K562 (cell line): ENCODE measurements at regions not wholly inside any gene's neighbourhood (a gene's known extent, or its start where the extent isn't known, plus 50 kb on each side); places are given as distances from the start of the nearest gene placed in this dataset.

ENCODE experiments used
- ARID1B ChIP-seq: fragments of 450-650 bp; IDR thresholded peaks from 2 replicates; pipeline ENCODE4 v1.6.1; 2016; ENCODE audit warnings: antibody characterized with exemption, mild to moderate bottlenecking, inconsistent platforms
- ATF1 ChIP-seq, 2 experiments: fragments of 450-650 bp in 1 of 2; IDR thresholded peaks; 2 replicates each; pipeline ENCODE4 v1.6.1; 2016; ENCODE audit warnings: missing compliant biosample characterization in 1 of 2, missing genetic modification characterization in 1 of 2
- CBFA2T3 ChIP-seq: fragments of 450-650 bp; IDR thresholded peaks from 2 replicates; pipeline ENCODE4 v1.6.1; 2017
- DACH1 ChIP-seq: fragments of 450-650 bp; IDR thresholded peaks from 2 replicates; pipeline ENCODE4 v1.6.1; 2018; ENCODE audit not compliant: partially characterized antibody
- DDX20 ChIP-seq: fragments of 450-650 bp; IDR thresholded peaks from 2 replicates; pipeline ENCODE4 v1.6.1; 2016; ENCODE audit warnings: missing genetic modification characterization, low read depth, mild to moderate bottlenecking, missing compliant biosample characterization, moderate library complexity
- DLX4 ChIP-seq: fragments of 250-450 bp; sonication (Bioruptor Pico); IDR thresholded peaks from 2 replicates; pipeline ENCODE4 v1.6.1; 2021; ENCODE audit warnings: mild to moderate bottlenecking
- ELK1 ChIP-seq: sonication (generic); formaldehyde crosslinking; IDR thresholded peaks from 2 replicates; pipeline ENCODE4 v1.8.1; 2022; ENCODE audit warnings: missing genetic modification reagents
- ESRRA ChIP-seq: fragments of 450-650 bp; IDR thresholded peaks from 2 replicates; pipeline ENCODE4 v1.6.1; 2014; ENCODE audit warnings: low read depth, mild to moderate bottlenecking, moderate library complexity, borderline replicate concordance
- FOXJ3 ChIP-seq: sonication (generic); formaldehyde crosslinking; IDR thresholded peaks from 2 replicates; pipeline ENCODE4 v1.4.0; 2020; ENCODE audit warnings: mild to moderate bottlenecking, missing genetic modification reagents
- HDAC1 ChIP-seq, 2 experiments: fragments of 450-650 bp; IDR thresholded peaks; 2 replicates each; pipeline ENCODE4 v1.6.1; 2016 to 2017; ENCODE audit warnings: inconsistent platforms in 1 of 2, mild to moderate bottlenecking in 1 of 2, moderate library complexity in 1 of 2
- HDAC8 ChIP-seq: fragments of 450-650 bp; IDR thresholded peaks from 2 replicates; pipeline ENCODE4 v1.6.1; 2016; ENCODE audit warnings: mild to moderate bottlenecking, missing genetic modification characterization, moderate library complexity, missing compliant biosample characterization
- KAT8 ChIP-seq: fragments of 450-650 bp; IDR thresholded peaks from 2 replicates; pipeline ENCODE4 v1.6.1; 2016; ENCODE audit warnings: low read depth, mild to moderate bottlenecking
- KLF16 ChIP-seq: IDR thresholded peaks from 2 replicates; pipeline ENCODE4 v1.6.1; 2016; ENCODE audit warnings: antibody characterized with exemption
- MEF2A ChIP-seq: IDR thresholded peaks from 2 replicates; pipeline ENCODE4 v1.6.1; 2011; ENCODE audit warnings: low read depth, mild to moderate bottlenecking, low read length, moderate library complexity; ENCODE audit not compliant: control insufficient read depth
- MTA2 ChIP-seq: fragments of 450-650 bp; IDR thresholded peaks from 2 replicates; pipeline ENCODE4 v1.6.1; 2016; ENCODE audit warnings: low read depth
- NFATC3 ChIP-seq: fragments of 450-650 bp; IDR thresholded peaks from 2 replicates; pipeline ENCODE4 v1.6.1; 2017; ENCODE audit warnings: mild to moderate bottlenecking
- POLR2G ChIP-seq: fragments of 200-400 bp; formaldehyde crosslinking; IDR thresholded peaks from 2 replicates; pipeline ENCODE4 v1.6.1; 2017; ENCODE audit warnings: low read depth, mild to moderate bottlenecking, antibody characterized with exemption, low read length, moderate library complexity
- PRMT5 ChIP-seq: sonication (generic); formaldehyde crosslinking; IDR thresholded peaks from 2 replicates; pipeline ENCODE4 v1.5.0; 2020; ENCODE audit warnings: missing genetic modification reagents
- RCOR1 ChIP-seq, 2 experiments: IDR thresholded peaks; 2 replicates each; pipeline ENCODE4 v1.6.1; 2012; ENCODE audit warnings: low read depth in 2 of 2, low read length in 2 of 2, borderline replicate concordance in 1 of 2, improper control_type of control experiment in 1 of 2
- SIRT6 ChIP-seq: IDR thresholded peaks from one replicate; pipeline ENCODE4 v1.6.1; 2012; ENCODE audit warnings: low read depth, mild to moderate bottlenecking, control low read depth, inconsistent platforms, low read length, moderate library complexity
- SLC30A9 ChIP-seq: fragments of 250-450 bp; sonication (Bioruptor Pico); IDR thresholded peaks from 2 replicates; pipeline ENCODE4 v1.8.0; 2022; ENCODE audit warnings: mild to moderate bottlenecking, moderate library complexity
- SNRNP70 ChIP-seq: fragments of 200-400 bp; formaldehyde crosslinking; optimal IDR thresholded peaks from 2 replicates; pipeline ENCODE3; 2017; ENCODE audit warnings: low read depth, low read length
- SP2 ChIP-seq: IDR thresholded peaks from 2 replicates; pipeline ENCODE4 v1.6.1; 2011; ENCODE audit warnings: mild to moderate bottlenecking, low read depth, low read length, moderate library complexity; ENCODE audit not compliant: poor library complexity, severe bottlenecking; ENCODE audit errors: extremely low read depth
- U2AF1 ChIP-seq: fragments of 200-400 bp; formaldehyde crosslinking; optimal IDR thresholded peaks from 2 replicates; pipeline ENCODE3; 2017; ENCODE audit warnings: mild to moderate bottlenecking, low read depth, low read length, moderate library complexity
- ZBED1 ChIP-seq: IDR thresholded peaks from 2 replicates; pipeline ENCODE4 v1.6.1; 2014
- ZBTB1 ChIP-seq: sonication (generic); formaldehyde crosslinking; IDR thresholded peaks from 2 replicates; pipeline ENCODE4 v1.8.1; 2023; ENCODE audit warnings: missing genetic modification reagents, low read depth, mild to moderate bottlenecking, borderline replicate concordance
- ZBTB49 ChIP-seq: sonication (generic); formaldehyde crosslinking; IDR thresholded peaks from 2 replicates; pipeline ENCODE4 v1.8.0; 2022; ENCODE audit warnings: missing genetic modification reagents, mild to moderate bottlenecking, borderline replicate concordance
- ZNF143 ChIP-seq: sonication (generic); formaldehyde crosslinking; IDR thresholded peaks from 2 replicates; pipeline ENCODE4 v1.9.0; 2022; ENCODE audit warnings: mild to moderate bottlenecking, missing genetic modification reagents
- ZNF24 ChIP-seq: fragments of 450-650 bp; IDR thresholded peaks from 2 replicates; pipeline ENCODE4 v1.6.1; 2016
- ZNF778 ChIP-seq: fragments of 450-650 bp; formaldehyde crosslinking; IDR thresholded peaks from 2 replicates; pipeline ENCODE4 v1.4.0; 2020; ENCODE audit warnings: mild to moderate bottlenecking, moderate library complexity

GRCh38 chr5:65078331-65078730, 309.6 kb downstream of the CWC27 start (continued):
- TF ChIP-seq DACH1 (no peak), NFATC3 (no peak), SNRNP70 (no peak), RCOR1 (IDR thresholded peaks at IDR 0.05; ENCODE audit: borderline replicate concordance in 1 of 2, low read depth in 2 of 2, low read length in 2 of 2) (peak in 1 of 2 experiments; percentile 68; a peak in 1 of 4 replicates), ZNF143 (CRISPR knock-in tag) (no peak), FOXJ3 (CRISPR knock-in tag) (no peak), SLC30A9 (CRISPR knock-in tag) (no peak), DLX4 (CRISPR knock-in tag) (no peak), ARID1B (peak; percentile 85), KLF16 (0 out of 2 replicates have a peak, but pooled peaks have one; percentile 19), ZBTB1 (CRISPR knock-in tag) (no peak), SP2 (no peak), MEF2A (no peak), ELK1 (no peak), SIRT6 (no peak), KAT8 (no peak), ZNF24 (peak; percentile 54; the same call in 1 of the 2 replicates), ATF1 (CRISPR knock-in tag; IDR thresholded peaks at IDR 0.05) (no peak), ATF1 (tag; IDR thresholded peaks at IDR 0.05) (no peak), HDAC8 (tag) (no peak), ZBED1 (no peak), ZNF778 (CRISPR knock-in tag) (no peak), ESRRA (no peak), POLR2G (no peak), MTA2 (peak; percentile 23; the same call in 1 of the 2 replicates), CBFA2T3 (peak; percentile 71), U2AF1 (no peak), ZBTB49 (CRISPR knock-in tag) (no peak), PRMT5 (CRISPR knock-in tag) (no peak), DDX20 (tag) (no peak), HDAC1 (IDR thresholded peaks at IDR 0.05) (no peak)
